Motor neuron (in vitro differentiated cells): ENCODE measurements at regions not wholly inside any gene's neighbourhood (a gene's known extent, or its start where the extent isn't known, plus 50 kb on each side); places are given as distances from the start of the nearest gene placed in this dataset.
A peak's percentile ranks its signal among the peaks of the same experiment; 100 is the strongest.
"Not testable (repeated sequence)": the region's sequence is repeated elsewhere in the genome, so short reads cannot be mapped to it uniquely, and the experiment has no call there.

ENCODE experiments used
- ATAC-seq, 8 experiments: fragments of 200-7000 bp; cut with Tn5 transposase; replicated peaks in 6 of 8; 2 replicates each; pipeline ENCODE4 v1.8.0; 2021; ENCODE audit warnings: mild to moderate bottlenecking in 8 of 8, moderate library complexity in 8 of 8
- H3K27ac ChIP-seq, 2 donors: fragments of 250-450 bp; sonication (Bioruptor Pico); 2 replicates each; pipeline ENCODE4 v1.9.0; 2021; ENCODE audit warnings: antibody characterized with exemption in 2 of 2, mild to moderate bottlenecking in 2 of 2, moderate library complexity in 1 of 2
- H3K4me1 ChIP-seq, 2 donors: fragments of 250-450 bp; sonication (Bioruptor Pico); replicated peaks in 1 of 2; 2 replicates each; pipeline ENCODE4 v1.6.1; 2021; ENCODE audit warnings: antibody characterized with exemption in 2 of 2, mild to moderate bottlenecking in 2 of 2, moderate library complexity in 1 of 2
- H3K4me3 ChIP-seq, 5 donors: fragments of 250-450 bp; sonication (Bioruptor Pico); 2 replicates each; pipeline ENCODE4 v1.9.0; 2021; ENCODE audit warnings: antibody characterized with exemption in 5 of 5, mild to moderate bottlenecking in 5 of 5, moderate library complexity in 4 of 5
- WGBS, 10 experiments: fragments of 450-650 bp; shearing (Covaris generic); methylation state at CpG; one replicate each; pipeline ENCODE4 v1.0.0; 2022; 5-methylcytosine and 5-hydroxymethylcytosine counted together
- in situ Hi-C, 9 experiments: fragments of 400-800 bp; cut with MboI; loops; one replicate each; pipeline ENCODE4 v1.15.0; 2021; ENCODE audit warnings: low sequenced_read_pairs in 9 of 9, low pct_unique_long_range_greater_than_20kb in 2 of 9; ENCODE audit not compliant: unreplicated experiment in 9 of 9

DNA sequence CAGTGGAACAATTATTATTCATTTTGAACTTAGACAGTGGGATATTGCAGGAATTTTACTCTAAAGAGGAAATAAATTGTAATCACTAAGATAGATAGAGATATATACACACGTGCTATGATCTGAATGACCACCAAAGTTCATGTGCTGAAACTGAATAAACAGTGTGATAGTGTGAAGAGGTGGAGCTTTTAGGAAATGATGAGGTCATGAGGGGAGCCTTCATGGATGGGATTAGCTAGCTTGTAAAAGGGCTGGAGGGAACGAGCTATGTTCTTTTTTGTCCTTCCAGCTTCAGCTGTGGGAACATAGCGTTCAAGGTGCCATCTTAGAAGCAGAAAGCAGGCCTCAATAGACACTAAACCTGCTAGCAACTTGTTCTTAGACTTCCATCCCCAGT, 191.5 kb upstream of the LRIG3 start:
- ATAC-seq = peak in 3 of 8 experiments; percentile 33 to 74 (median 72)
- no peak overlapping the region for H3K27ac ChIP-seq
- H3K4me3 ChIP-seq = no peak overlapping the region
- WGBS, 10 experiments = 29 to 100% (median 71%) methylated on average over 1 to 3 of the region's 3 CpGs; no CpG with 5 or more reads in 1 of the 10 experiments
- in situ Hi-C loops = no loop called here
- H3K4me1 ChIP-seq = no peaks in the 10 kb centered on the region

DNA sequence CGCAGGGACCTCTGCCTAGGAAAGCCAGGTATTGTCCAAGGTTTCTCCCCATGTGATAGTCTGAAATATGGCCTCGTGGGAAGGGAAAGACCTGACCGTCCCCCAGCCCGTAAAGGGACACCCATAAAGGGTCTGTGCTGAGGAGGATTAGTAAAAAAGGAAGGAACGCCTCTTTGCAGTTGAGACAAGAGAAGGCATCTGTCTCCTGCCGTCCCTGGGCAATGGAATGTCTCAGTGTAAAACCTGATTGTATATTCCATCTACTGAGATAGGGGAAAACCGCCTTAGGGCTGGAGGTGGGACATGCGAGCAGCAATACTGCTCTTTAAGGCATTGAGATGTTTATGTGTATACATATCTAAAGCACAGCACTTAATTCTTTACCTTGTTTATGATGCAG, 188.2 kb upstream of the LRIG3 start:
- ATAC-seq, H3K4me3 ChIP-seq, in situ Hi-C loops, H3K4me1 ChIP-seq, H3K27ac ChIP-seq: not testable (repeated sequence)
- WGBS, 10 experiments = 100% methylated on average over 2 of the region's 8 CpGs; no CpG with 5 or more reads in 9 of the 10 experiments

DNA sequence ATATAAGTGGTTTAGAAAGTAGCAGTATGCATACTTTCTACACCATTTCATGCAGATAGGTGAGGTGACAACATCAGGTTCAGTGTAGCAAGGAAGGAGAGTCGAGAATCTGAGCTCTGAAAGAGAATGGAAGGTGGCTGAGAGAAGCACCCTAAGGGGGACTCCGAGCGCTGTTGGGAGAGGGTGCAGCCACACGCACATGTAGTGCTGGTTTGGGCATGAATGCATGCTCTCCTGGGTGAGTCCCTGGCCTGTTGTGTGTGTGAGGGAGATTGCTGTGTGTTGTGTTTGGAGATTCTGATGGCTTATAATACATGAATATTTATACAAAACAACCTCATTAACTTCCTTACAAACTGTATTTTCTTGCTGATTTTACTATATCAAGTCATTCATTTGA, 180.3 kb upstream of the LRIG3 start:
- Histone ChIP-seq H3K4me1 (no peaks in the 10 kb centered on the region), H3K4me3 (no peak overlapping the region), H3K27ac (no peak overlapping the region)
- no peak for ATAC-seq
- in situ Hi-C loops = no loop called here
- 29 to 100% (median 78%) methylated on average over 1 to 4 of the region's 4 CpGs; no CpG with 5 or more reads in 1 of the 10 experiments for WGBS, 10 experiments

DNA sequence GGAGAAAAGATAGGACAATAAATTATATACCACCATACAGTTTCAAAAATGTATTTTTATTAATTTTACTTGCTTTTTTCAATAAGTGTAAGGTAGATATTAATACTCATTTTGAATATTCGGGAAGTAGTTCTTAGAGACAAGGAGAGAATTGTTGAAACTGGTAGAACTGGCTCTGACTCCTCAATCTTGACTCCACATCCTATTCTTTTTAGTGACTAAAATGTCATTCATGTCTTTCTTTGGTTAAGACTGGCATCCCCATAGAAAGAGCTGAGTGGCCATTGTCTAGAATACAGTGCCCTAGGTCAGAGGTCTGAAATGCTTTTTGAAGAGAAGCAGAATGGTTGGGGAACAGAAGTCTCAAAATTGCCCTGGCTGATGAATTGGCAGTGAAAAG, 177.6 kb upstream of the LRIG3 start:
- Histone ChIP-seq H3K27ac (no peak overlapping the region), H3K4me3 (no peak overlapping the region), H3K4me1 (no peaks in the 10 kb centered on the region)
- 50 to 92% (median 85%) methylated on average over 1 of the region's 1 CpG; no CpG with 5 or more reads in 2 of the 10 experiments for WGBS, 10 experiments
- in situ Hi-C loops = loop anchor here in 3 of 9 experiments (25.0 kb wide), 2 partner anchors 186 to 561 kb away; partner anchors contain the start of gene LRIG3 (in 2 of the 3)
- ATAC-seq = no peak

DNA sequence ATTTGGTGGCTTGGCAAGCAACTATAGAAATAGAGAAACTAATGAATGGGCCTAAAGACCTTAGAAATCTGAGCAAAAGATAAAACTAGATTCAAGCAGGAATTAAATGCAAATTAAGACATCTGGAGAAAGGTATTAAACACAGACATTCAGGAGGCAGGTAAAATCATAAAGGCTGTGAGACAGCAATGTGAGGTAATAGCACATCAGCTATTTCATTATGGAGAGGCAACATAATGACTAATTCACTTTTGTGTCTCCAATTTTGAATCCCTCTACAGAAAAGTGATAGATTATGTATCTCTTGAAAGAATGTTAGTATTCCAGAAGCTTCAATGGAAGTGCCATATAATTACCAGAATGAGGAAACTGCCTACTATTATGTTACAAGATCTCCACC, 175.9 kb upstream of the LRIG3 start:
- Histone ChIP-seq H3K4me3 (no peak overlapping the region), H3K27ac (no peak overlapping the region), H3K4me1 (no peaks in the 10 kb centered on the region)
- no peak for ATAC-seq
- in situ Hi-C loops = loop anchor here in 3 of 9 experiments (25.0 kb wide), 2 partner anchors 184 to 559 kb away; partner anchors contain the start of gene LRIG3 (in 2 of the 3)

DNA sequence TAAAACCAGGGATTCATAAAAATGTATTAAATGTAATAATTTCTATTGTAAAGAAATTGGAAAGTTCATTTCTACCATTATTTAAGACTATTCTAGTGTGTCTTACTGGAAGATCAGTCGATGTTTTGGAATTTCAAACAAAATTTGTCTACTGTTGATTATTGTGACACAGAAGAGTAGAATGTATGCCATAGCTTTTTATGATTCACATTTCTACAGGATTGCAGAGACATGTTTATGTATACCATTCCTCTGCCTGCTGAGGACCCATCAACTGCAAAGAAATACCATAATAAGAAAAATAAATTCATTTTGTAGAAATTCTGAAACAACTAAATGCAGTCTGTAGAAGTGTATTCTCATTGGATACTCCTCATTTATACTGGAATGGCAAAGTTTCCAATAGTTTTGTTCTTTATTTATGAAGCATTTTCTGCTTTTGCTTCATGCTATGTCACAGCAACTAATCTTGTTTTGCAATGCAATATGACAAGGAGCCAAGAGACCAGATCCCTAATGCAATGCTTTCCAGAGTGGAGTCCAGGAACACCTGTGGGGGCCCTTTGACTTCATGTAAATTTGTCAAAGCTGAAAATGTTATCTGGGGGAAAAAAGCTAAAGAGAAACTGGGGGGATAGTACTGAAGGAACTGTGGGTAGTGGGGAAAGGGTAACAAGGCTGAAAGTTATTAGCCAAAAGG, 172.9 kb upstream of the LRIG3 start:
- WGBS, 10 experiments = 40 to 100% (median 100%) methylated on average over 1 of the region's 1 CpG; no CpG with 5 or more reads in 1 of the 10 experiments
- H3K27ac ChIP-seq = no peak overlapping the region
- H3K4me1 ChIP-seq = no peaks in the 10 kb centered on the region
- H3K4me3 ChIP-seq = no peak overlapping the region
- ATAC-seq = no peak
- in situ Hi-C loops = loop anchor here in 3 of 9 experiments (25.0 kb wide), 2 partner anchors 181 to 556 kb away; partner anchors contain the start of gene LRIG3 (in 2 of the 3)

DNA sequence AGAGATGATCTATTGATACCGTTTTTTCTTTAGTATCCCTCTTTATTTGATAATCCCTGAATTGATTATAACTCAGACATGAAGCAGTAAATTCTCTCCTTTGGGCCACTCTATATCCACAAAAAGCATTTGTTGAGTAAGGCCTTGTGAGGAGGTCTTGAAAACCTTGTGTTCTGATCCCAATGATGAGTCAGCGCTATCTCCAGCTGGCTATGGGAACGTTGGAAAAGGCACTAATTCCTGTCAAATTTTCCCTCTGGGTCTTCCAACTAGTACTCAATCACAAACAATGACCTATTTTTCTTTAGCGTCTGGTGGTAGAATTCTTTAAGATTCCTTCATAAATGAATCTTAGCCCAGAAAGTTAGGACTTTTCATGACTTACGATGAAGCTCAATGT, 168.4 kb upstream of the LRIG3 start:
- in situ Hi-C loops = loop anchor here in 3 of 9 experiments (10.0 to 25.0 kb wide), 4 partner anchors 174 to 551 kb away; partner anchors contain the start of gene LRIG3 (in 2 of the 3)
- 13 to 91% (median 55%) methylated on average over 1 to 5 of the region's 5 CpGs for WGBS, 10 experiments
- no peak overlapping the region for H3K4me3 ChIP-seq
- H3K4me1 ChIP-seq = peaks cover 0 to 13% of the 10 kb centered on the region in 2 donors
- no peak for ATAC-seq
- no peak overlapping the region for H3K27ac ChIP-seq

DNA sequence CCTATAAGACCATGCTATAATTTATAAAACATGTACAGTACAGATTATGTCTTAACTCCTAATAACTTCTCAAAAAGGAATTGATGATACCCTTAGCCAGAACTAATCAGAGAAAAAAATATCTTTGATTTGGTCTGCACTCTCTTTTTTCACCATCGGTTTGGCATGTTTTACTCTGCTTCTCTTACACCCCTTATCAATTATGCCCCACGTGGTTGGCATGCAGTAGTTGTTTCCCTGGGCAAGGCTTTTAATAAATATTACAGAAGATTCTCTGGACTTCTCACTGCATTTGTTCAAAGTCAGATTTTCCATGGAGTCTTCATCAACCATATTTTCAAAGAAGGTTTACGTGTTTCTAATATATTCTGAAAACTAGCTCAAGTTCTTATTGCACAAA, 167.4 kb upstream of the LRIG3 start:
- WGBS, 10 experiments = 50 to 100% (median 76%) methylated on average over 1 to 3 of the region's 3 CpGs
- peaks cover 0 to 13% of the 10 kb centered on the region in 2 donors for H3K4me1 ChIP-seq
- in situ Hi-C loops = loop anchor here in 3 of 9 experiments (10.0 to 25.0 kb wide), 4 partner anchors 173 to 550 kb away; partner anchors contain the start of gene LRIG3 (in 2 of the 3)
- no peak overlapping the region for H3K4me3 ChIP-seq
- H3K27ac ChIP-seq = no peak overlapping the region
- no peak for ATAC-seq

DNA sequence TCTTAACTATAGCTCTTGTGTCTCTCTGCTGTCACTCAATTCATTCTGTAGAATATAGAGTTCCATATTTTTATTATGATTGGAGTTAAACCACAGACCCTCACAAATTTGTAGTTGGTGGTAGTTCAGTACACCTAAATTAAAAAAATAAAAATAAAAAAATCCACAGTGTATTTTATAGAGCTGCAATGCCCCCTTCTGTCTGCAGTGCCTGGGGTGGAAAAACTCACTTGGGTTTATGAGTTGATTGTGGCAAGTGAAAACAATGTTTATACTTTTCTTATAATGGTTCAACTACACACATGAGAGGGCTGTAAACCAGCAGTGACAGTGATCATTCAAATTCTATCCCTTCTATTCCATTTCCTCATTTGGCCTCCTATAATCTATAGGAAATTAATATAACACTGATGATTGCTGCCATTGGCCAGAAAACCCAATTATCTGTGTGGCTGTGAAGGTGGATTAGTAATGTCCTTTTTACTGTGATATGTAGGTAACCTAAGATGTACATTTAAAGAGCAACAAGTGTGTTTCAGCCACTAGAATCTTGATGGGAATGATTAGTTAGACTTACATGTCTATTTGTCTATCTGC, 166.9 kb upstream of the LRIG3 start:
- Histone ChIP-seq H3K4me1 (peaks cover 0 to 13% of the 10 kb centered on the region in 2 donors), H3K27ac (no peak overlapping the region), H3K4me3 (no peak overlapping the region)
- peak in 3 of 8 experiments; percentile 33 to 35 (median 33) for ATAC-seq
- in situ Hi-C loops = loop anchor here in 3 of 9 experiments (10.0 to 25.0 kb wide), 4 partner anchors 172 to 550 kb away; partner anchors contain the start of gene LRIG3 (in 2 of the 3)

DNA sequence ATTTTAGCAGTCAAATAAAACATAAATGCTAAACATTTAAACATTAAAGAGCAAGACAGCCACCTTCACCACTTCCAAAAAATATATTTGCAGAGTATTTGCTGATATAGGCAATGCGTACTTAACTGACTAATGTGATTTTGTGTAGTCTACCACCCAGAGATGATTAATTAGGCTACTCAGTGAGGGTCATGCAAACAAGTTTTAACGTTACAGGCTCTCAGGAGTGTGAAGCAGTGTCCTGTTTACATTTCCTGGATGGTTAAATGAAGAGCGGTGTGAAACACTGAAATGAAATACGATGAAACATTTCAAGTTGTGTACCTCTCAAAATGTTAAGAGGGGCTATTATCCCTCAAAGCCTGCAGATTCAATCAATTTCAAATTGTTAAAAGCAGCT, 165.8 kb upstream of the LRIG3 start:
- in situ Hi-C loops = loop anchor here in 3 of 9 experiments (10.0 to 25.0 kb wide), 4 partner anchors 171 to 549 kb away; partner anchors contain the start of gene LRIG3 (in 2 of the 3)
- ATAC-seq = peak in 1 of 8 experiments; percentile 52
- 0 to 100% (median 79%) methylated on average over 1 to 4 of the region's 4 CpGs; no CpG with 5 or more reads in 2 of the 10 experiments for WGBS, 10 experiments
- Histone ChIP-seq H3K4me1 (peaks cover 0 to 13% of the 10 kb centered on the region in 2 donors), H3K4me3 (no peak overlapping the region), H3K27ac (no peak overlapping the region)

DNA sequence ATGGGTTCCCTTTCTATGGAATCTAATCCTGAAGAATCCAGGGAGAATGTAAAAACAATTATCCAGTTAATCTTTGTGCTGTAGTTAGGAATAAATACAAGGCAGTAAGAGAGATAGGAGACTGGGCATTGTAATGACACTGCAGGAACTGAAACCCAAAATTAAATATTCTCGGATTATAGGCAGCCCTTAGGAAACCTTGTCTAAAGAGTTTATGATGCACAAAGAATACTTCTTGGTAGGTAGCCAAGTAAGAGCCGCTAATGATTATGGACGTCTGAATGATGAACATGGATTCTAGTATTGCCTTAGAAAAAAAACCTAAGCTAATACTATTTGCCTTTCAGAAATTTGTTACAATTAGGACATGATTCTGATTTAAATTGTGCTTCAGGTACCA, 165.4 kb upstream of the LRIG3 start:
- Histone ChIP-seq H3K27ac (no peak overlapping the region), H3K4me1 (peaks cover 0 to 13% of the 10 kb centered on the region in 2 donors), H3K4me3 (no peak overlapping the region)
- WGBS, 10 experiments = 0 to 78% (median 43%) methylated on average over 1 to 3 of the region's 3 CpGs; no CpG with 5 or more reads in 1 of the 10 experiments
- in situ Hi-C loops = loop anchor here in 3 of 9 experiments (10.0 to 25.0 kb wide), 4 partner anchors 171 to 548 kb away; partner anchors contain the start of gene LRIG3 (in 2 of the 3)
- ATAC-seq = peak in 3 of 8 experiments; percentile 15 to 39 (median 22)

DNA sequence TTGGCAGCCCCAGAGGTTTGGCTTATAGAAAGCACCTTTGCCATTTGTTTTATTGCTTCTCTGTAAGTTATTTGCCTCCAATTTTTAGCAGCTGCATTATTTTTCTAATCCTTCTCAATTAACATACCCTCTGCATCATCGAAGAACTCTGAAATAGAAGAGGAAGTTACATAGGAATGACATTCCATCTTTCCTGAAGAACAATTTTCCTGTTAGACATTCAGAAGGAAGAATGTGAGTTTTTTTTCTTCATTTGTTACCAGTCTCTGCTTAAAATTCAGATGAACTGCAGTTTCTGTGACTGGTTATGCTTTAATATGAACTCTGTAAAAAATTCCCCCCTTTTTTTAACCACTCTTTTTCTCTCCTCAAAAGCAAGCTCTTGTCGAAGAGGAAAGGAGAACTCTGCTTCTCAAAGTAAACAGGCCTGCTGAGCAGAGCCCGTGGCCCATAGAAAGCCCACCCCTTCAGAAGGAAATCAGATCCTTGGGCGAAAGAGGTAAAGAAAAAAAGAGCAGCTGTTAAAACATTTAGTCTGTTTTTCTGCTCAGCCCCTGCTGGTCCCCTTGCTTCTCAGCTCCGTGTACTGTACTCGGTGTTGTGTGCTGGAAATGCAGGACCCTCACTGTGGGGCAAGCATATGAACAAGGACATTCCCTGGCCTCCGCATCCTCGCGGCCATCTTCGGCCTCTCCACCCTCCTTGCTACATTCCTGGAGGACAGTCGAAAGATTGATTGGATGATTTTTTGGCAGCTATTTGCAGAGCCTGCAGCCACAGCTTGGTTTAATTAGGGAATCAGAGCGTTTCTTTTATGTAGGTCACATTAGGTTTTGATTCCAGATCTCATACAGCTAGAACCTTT, 164.4 kb upstream of the LRIG3 start:
- H3K27ac ChIP-seq = no peak overlapping the region
- H3K4me3 ChIP-seq = peak overlapping the region in 1 of 5 donors; percentile 9
- in situ Hi-C loops = loop anchor here in 3 of 9 experiments (10.0 to 25.0 kb wide), 4 partner anchors 170 to 547 kb away; partner anchors contain the start of gene LRIG3 (in 2 of the 3)
- 0 to 55% (median 17%) methylated on average over 1 to 12 of the region's 12 CpGs for whole genome bisulfite sequencing, 10 experiments
- peak in 5 of 8 experiments; percentile 41 to 75 (median 56) for ATAC-seq
- peaks cover 0 to 13% of the 10 kb centered on the region in 2 donors for H3K4me1 ChIP-seq
